Right lobe of liver (tissue), 6 donors: ENCODE measurements at regions not wholly inside any gene's neighbourhood (a gene's known extent, or its start where the extent isn't known, plus 50 kb on each side); places are given as distances from the start of the nearest gene placed in this dataset.
A peak's percentile ranks its signal among the peaks of the same experiment; 100 is the strongest.

ENCODE experiments used
- ATAC-seq, 4 donors: fragments of 200-7000 bp; cut with Tn5 transposase; one replicate each; pipeline ENCODE4 v1.9.1; 2020; ENCODE audit warnings: mild to moderate bottlenecking in 4 of 4, moderate library complexity in 4 of 4
- DNase-seq, 3 donors: peaks; one replicate each; pipeline ENCODE4 v3.0.0-alpha.2; 2020
- H3K27ac ChIP-seq, 3 donors: fragments of 200-600 bp; one replicate each; pipeline ENCODE4 v1.8.0; 2022
- H3K27me3 ChIP-seq, 2 donors: fragments of 200-600 bp; one replicate each; pipeline ENCODE4 v1.8.0; 2022
- H3K36me3 ChIP-seq, 4 donors: fragments of 200-600 bp; sonication (generic) in 1 of 4; one replicate each; pipeline versions ENCODE4 v1.5.1 to v1.8.0; 2017 to 2022; ENCODE audit warnings: control low read depth in 1 of 4
- H3K4me1 ChIP-seq, 4 donors: fragments of 200-600 bp; sonication (generic) in 1 of 4; one replicate each; pipeline versions ENCODE4 v1.5.1 to v1.8.0; 2017 to 2022; ENCODE audit warnings: control low read depth in 1 of 4
- H3K4me3 ChIP-seq, 3 donors: fragments of 200-600 bp; one replicate each; pipeline ENCODE4 v1.8.0; 2022
- H3K9me3 ChIP-seq, 4 donors: fragments of 200-600 bp; sonication (generic) in 1 of 4; one replicate each; pipeline versions ENCODE4 v1.5.1 to v1.8.0; 2017 to 2022; ENCODE audit warnings: control low read depth in 1 of 4
- CTCF ChIP-seq, 4 donors: fragments of 200-600 bp in 3 of 4; fragments of 450-650 bp in 1 of 4; IDR thresholded peaks; one replicate each; pipeline versions ENCODE4 v1.5.1 to v1.8.0; 2016 to 2022; ENCODE audit warnings: antibody characterized with exemption in 4 of 4, mild to moderate bottlenecking in 2 of 4
- POLR2A ChIP-seq: fragments of 450-650 bp; IDR thresholded peaks from one replicate; pipeline ENCODE4 v1.6.1; 2017; ENCODE audit warnings: antibody characterized with exemption, mild to moderate bottlenecking
- WGBS: methylation state at CpG from one replicate; pipeline ENCODE4 v1.1.6; 2018; ENCODE audit warnings: low coverage, low lambda C conversion rate; ENCODE audit not compliant: insufficient coverage; ENCODE audit errors: missing lambda C conversion rate; 5-methylcytosine and 5-hydroxymethylcytosine counted together
- intact Hi-C, 2 donors: fragments of 100-400 bp; cut with DNase I; formaldehyde crosslinking; loops; one replicate each; pipeline versions ENCODE4 v1.11.2 to v1.14.1; 2022
- donor health status: DM: no; HTN: yes; CAD: no.
- donor health status: DM: no; HTN: no; CAD: no.
- donor health status: DM: no; HTN: no; CAD: no.
- donor health status: DM: no; HTN: yes; CAD: no.
- donor health status: DM: no; HTN: yes; CAD: no.

- Histone ChIP-seq H3K36me3 (no peaks in the 10 kb centered on the region), H3K27me3 (no peaks in the 10 kb centered on the region), H3K9me3 (no peaks in the 10 kb centered on the region), H3K4me3 (no peak overlapping the region), H3K27ac (no peak overlapping the region), H3K4me1 (no peaks in the 10 kb centered on the region)
- DNase-seq (no peak), ATAC-seq (peak in 2 of 4 donors; percentile 54 to 65)
- no peak for TF ChIP-seq CTCF (IDR thresholded peaks at IDR 0.05)
- no peak for TF ChIP-seq POLR2A
- 63% methylated on average over 7 of the region's 8 CpGs for WGBS
- intact Hi-C loops, result no loop called here
Observed at GRCh38 chr3:188077160-188077799, 76.7 kb upstream of the LPP start.

GRCh38 chr3:188080091-188080490 is 73.9 kb upstream of the LPP start:
- DNase-seq (no peak), ATAC-seq (no peak)
- Histone ChIP-seq H3K27me3 (no peaks in the 10 kb centered on the region), H3K4me3 (no peak overlapping the region), H3K27ac (no peak overlapping the region), H3K36me3 (no peaks in the 10 kb centered on the region), H3K9me3 (no peaks in the 10 kb centered on the region), H3K4me1 (no peaks in the 10 kb centered on the region)
- intact Hi-C loops, result no loop called here
- WGBS, result 97% methylated on average over 2 of the region's 2 CpGs
- TF ChIP-seq POLR2A, result no peak
- TF ChIP-seq CTCF (IDR thresholded peaks at IDR 0.05), result no peak

GRCh38 chr3:188082031-188082430 is 71.9 kb upstream of the LPP start:
- TF ChIP-seq CTCF (IDR thresholded peaks at IDR 0.05) (no peak), POLR2A (no peak)
- intact Hi-C loops, result no loop called here
- DNase-seq, result no peak
- H3K36me3 ChIP-seq, result no peaks in the 10 kb centered on the region
- H3K9me3 ChIP-seq, result no peaks in the 10 kb centered on the region
- no peak for ATAC-seq
- no peaks in the 10 kb centered on the region for H3K27me3 ChIP-seq
- no peak overlapping the region for H3K27ac ChIP-seq
- WGBS, result 50% methylated on average over 2 of the region's 2 CpGs
- H3K4me3 ChIP-seq, result no peak overlapping the region
- no peaks in the 10 kb centered on the region for H3K4me1 ChIP-seq

GRCh38 chr3:188082450-188082849 is 71.5 kb upstream of the LPP start:
- ATAC-seq, result no peak
- intact Hi-C loops, result no loop called here
- no peak overlapping the region for H3K27ac ChIP-seq
- H3K4me3 ChIP-seq, result no peak overlapping the region
- DNase-seq, result no peak
- TF ChIP-seq CTCF (IDR thresholded peaks at IDR 0.05) (no peak), POLR2A (no peak)
- H3K36me3 ChIP-seq, result no peaks in the 10 kb centered on the region
- WGBS, result 47% methylated on average over 1 of the region's 1 CpG
- H3K4me1 ChIP-seq, result no peaks in the 10 kb centered on the region
- no peaks in the 10 kb centered on the region for H3K27me3 ChIP-seq
- H3K9me3 ChIP-seq, result no peaks in the 10 kb centered on the region

- TF ChIP-seq POLR2A (no peak), CTCF (IDR thresholded peaks at IDR 0.05) (no peak)
Observed at GRCh38 chr3:188083011-188083410, 70.9 kb upstream of the LPP start.

More at GRCh38 chr3:188083011-188083410, 70.9 kb upstream of the LPP start:
- no peaks in the 10 kb centered on the region for H3K27me3 ChIP-seq
- no peaks in the 10 kb centered on the region for H3K9me3 ChIP-seq
- H3K4me1 ChIP-seq, result no peaks in the 10 kb centered on the region
- no peaks in the 10 kb centered on the region for H3K36me3 ChIP-seq
- ATAC-seq (no peak), DNase-seq (no peak)
- WGBS, result 100% methylated on average over 1 of the region's 1 CpG
- no peak overlapping the region for H3K4me3 ChIP-seq
- intact Hi-C loops, result no loop called here
- no peak overlapping the region for H3K27ac ChIP-seq
